HUDEP-2 (cell line): ENCODE measurements at regions not wholly inside any gene's neighbourhood (a gene's known extent, or its start where the extent isn't known, plus 50 kb on each side); places are given as distances from the start of the nearest gene placed in this dataset.
"Not testable (repeated sequence)": the region's sequence is repeated elsewhere in the genome, so short reads cannot be mapped to it uniquely, and the experiment has no call there.

Experiments
- DNase-seq, 76 experiments: peaks; one replicate each; lab custom pipeline; 2025; ENCODE audit not compliant: unreplicated experiment in 76 of 76; lab: John Stamatoyannopoulos, UW

DNA sequence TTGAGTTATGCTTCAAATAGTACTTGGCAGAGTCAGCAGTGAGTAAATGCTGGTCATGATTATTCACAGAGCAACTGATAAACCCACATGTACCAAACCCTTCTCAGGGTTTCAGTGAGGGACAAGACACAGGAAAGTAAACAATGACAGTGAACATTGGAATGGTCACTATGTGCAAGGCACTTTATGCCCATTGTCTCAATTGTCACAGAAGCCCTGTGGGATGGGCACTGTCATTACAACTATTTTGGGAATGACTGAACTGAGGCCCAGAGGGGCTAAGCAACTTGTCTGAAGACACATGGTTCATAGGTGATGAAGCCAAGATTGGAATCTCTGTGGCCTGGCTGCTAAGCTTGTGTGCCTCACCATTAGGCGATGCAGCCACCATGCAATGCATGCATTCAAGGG lies 238.5 kb downstream of the RBM19 start:
- no peak for DNase-seq

DNA sequence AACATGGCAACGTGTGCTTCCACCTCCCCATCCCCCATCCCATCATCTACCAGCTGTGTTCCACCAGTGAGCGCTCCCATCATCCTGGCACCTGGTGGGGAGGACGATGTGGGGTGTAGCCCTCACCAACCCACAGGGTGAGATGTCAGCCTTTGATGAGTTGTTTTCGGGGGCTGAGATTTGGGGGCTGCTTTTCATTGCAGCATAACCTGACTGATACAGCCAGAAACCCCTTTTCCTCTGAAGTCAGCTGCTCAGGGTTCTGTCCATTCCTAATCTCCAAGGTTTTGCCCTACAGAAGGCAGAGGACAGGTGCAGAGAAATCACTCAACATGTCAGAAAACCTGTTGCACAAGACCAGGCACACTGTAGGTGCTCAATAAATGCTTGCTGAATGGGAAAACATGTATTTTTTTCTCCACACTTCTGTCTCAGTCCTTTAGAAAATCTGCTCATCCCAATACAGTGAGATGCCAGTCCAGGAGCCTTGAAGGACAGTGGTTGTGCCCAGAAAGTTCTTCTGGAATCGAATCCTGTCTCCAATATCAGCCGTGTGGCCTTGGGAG lies 239.8 kb downstream of the RBM19 start:
- DNase-seq, result no peak

DNA sequence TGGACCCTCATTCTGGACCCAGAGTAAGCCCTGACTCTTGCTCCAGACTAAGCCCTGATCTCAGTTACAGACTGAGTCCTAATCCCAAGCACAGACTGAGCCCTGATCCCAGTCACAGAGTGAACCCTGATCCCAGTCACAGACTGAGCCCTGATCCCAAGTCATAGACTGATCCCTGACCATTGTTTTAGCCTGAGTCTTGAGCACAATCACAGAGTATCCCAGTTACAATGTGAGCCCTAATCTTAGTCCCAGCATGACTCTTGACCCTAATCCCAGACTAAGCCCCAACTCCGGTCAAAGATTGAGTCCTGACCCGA lies 240.6 kb downstream of the RBM19 start:
- DNase-seq, result no peak

DNA sequence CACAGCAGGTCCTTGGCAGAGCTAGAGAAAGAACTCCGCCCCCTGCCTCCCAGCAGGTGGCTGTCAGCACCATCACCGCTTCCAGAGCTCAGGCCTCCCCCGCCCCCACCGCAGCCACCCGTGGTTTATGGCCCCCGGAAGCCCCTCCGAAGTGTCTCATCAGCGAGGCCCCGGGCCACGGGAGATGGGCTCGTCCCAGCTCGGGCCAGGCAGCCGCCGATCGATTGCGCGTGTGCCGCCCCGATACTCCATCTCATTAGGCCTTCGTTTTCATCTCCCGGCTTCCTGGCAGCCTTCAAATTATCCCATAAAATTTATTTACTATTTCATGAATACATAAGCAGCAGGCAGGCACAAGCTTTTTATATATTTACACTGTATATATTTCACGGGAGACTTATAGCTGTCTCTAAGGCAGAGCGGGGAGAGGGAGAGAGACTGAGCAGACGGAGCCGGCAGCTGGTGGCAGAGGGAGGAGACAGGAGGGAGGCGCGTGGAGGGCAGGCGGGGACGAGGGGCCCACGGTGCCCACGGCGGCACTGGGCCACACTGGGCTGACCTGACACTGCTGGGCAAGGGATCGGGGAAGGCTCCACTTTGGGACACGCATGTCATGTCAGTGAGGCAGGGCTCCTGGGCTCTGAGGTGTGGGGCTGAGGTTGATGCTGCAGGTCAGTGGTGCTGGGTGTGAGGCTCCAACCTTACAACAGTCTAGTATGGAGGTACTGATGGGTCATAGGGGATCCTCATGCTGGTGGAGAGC lies 241.2 kb downstream of the RBM19 start:
- no peak for DNase-seq

DNA sequence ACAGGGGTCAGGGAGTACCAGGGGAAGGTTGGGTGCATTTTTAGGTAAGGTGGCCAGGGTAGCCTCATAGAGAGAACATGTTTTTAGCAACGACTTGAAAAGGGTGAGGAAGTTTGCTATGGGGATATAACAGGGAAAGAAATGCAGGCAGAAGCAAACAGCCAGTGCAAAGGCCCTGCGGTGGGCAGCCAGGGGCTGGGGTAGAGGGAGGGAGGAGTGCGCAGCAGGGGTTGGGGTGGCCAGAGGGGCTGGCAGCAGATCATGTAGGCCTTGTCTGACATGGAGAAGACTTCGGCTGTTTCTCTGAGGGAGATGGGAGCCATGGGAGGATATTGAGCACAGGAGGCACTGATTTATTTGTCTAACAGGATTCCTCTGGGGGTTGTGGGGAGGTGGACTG lies 242.5 kb downstream of the RBM19 start:
- no peak for DNase-seq

DNA sequence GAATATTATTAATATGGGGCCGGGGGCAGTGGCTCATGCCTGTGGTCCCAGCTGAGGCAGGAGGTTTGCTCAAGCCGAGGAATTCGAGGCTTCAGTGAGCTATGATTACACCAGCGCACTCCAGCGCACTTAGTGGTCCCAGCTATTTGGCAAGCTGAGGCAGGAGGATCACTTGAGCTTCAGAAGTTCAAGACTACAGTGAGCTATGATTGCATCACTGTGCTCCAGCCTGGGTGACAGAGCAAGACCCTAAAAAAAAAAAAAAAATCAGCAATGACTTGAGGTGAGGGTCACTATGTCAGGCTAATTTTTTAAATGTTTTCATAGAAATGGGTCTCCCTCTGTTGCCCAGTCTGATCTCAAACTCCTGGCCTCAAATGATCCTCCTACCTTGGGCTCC lies 243.4 kb downstream of the RBM19 start:
- DNase-seq, result no peak

GRCh38 chr12:113720629-113721028 lies 245.5 kb downstream of the RBM19 start:
- no peak for DNase-seq

GRCh38 chr12:113719911-113720591 lies 246.1 kb downstream of the RBM19 start:
- no peak for DNase-seq

- DNase-seq, result no peak
Observed at GRCh38 chr12:113713156-113713555, 241.5 kb upstream of the LHX5 start.

DNA sequence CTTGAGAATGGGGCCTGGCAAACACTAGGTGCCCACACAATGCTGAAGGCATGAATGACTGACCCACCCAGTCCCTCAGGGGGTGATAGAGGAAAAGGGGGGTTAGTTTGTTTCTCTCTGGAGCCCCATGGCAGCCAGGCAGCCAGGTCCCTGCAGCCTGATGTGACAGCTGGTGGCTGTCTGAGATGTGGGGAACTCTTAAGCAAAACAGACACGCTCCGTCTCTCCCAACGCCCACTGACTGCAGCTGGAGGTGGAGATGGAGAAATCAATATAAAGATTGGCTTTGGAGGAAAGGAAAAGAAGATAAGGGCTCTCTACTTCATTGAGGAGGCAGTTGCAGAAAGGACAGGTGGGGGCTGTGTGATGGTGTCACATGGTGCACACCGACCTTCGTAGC lies 240.8 kb upstream of the LHX5 start:
- DNase-seq, result no peak

GRCh38 chr12:113710216-113710615 lies 238.5 kb upstream of the LHX5 start:
- DNase-seq, result no peak

- DNase-seq, result no peak
Observed at GRCh38 chr12:113709456-113709855, 237.8 kb upstream of the LHX5 start.

DNA sequence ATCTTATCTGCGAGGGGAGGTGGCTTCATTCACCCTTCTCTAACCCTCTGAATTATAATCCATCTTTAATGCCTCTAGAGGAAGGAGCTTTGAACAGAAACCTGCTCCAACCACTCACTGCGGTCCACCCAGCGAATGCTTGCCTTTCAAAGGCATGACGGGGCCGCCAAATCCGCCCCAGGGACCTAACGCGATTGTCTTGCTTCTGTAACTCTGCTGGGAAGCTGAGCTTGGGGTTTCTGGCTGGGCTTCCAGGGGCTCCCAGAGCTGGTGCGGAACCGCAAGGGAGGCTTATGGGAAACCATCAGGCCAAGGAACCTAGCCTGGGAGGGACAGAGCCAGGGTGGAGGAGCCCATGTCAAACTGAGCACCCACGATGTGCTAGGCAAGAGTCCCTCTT lies 231.2 kb upstream of the LHX5 start:
- DNase-seq, result no peak

DNA sequence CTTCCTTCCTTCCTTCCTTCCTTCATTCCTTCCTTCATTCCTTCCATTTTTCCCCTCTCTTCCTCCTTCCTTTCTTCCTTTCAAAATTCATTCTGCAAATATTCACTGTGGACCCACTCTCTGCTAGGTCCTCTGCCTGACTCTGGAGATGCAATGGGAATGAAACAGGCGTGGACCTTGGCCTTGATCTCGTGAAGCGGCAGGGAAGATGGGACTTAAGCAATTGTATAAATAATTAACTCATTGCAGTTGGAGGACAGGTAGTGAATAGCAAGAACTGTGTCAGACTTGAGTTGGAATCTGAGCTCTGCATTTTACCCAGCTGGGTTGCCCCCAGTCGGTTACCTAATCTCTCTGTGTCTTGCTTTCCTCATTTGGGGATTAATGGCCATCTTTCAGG lies 230.6 kb upstream of the LHX5 start:
- DNase-seq, result no peak

DNA sequence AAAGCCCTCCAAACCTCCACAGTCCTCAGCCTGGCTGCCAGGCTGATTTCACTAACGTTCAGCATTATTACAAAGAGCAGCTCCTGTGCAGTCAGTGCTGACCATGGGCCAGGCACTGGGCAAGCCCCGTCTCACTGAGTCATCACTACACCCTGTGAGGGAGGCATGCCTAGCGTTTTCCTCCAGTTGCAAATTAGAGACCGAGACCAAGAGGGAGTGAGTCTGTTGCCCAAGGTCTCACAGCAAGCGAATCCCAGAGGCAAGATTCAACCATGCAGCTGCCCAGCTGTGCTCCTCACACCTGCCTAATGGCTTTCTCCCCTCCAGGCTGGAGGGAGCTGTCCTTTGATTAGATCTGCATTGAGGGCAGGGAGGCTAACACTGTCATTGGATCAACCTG lies 229.3 kb upstream of the LHX5 start:
- no peak for DNase-seq

DNA sequence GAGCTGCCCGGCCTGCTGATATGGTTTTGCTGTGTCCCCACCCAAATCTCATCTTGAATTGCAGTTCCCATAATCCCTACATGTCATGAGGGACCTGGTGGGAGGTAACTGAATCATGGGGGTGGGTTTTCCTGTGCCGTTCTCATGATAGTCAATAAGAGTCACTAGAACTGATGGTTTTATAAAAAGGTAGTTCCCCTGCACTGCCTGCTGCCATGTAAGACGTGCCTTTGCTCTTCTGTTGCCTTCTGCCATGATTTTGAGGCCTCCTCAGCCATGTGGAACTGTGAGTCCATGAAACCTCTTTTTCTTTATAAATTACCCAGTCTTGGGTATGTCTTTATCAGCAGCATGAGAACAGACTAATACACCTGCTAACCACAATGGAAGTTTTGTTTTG lies 228.3 kb upstream of the LHX5 start:
- not testable (repeated sequence) for DNase-seq

DNA sequence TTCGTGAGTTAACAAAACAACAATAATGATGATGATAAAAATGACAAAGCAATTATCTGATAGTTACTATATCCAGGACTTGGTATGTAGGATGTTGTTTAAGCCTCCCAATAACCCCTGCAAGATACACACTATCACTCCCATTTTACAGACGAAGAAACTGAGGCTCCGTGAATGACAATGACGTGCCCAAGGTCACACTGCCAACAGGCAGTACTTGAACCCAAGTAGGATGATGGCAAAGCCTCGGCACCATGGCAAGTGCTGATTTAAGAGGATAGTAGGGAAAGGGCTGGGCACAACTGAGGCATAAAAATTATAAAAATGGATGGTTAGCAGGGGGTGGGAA lies 226.8 kb upstream of the LHX5 start:
- DNase-seq, result no peak

- DNase-seq, result no peak
Observed at GRCh38 chr12:113697651-113698509, 226.2 kb upstream of the LHX5 start.

DNA sequence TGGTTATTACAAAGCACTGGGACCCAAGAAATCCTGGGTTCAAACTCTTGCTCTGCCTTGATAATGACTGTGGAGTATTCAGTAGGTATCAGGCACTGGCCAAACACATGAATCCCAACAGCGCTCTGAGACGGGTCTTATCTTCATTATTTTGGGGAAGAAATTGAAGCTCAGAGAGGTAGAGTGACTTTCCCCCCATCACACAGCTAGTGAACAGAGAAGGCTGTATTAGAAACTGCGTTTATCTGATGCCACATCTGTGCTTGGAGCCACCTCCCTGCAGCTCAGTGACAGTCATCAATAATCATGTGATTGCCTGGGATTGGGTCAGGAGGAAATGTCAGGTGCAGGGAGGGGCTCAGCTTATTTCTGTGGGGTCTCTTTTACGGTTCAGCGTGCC lies 225.4 kb upstream of the LHX5 start:
- no peak for DNase-seq

DNA sequence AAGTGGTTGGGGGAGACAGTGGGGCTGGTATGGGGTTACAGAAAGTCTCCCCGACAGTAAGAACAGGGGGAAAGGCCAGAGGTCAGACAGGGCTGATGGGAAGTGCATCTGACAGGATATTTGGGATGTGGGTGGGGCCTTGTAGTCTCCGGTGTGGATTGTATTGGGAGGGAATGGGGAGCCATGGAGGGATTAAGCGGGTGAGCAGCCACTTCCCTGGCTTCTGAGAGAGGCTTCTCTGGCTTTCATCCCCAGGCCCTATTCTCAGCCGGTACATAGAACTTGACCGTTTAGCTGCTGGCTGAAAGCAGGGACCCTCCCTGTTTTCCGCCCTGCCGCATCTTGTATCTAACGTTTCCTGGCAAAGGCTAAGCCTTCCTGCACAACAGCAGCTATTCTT lies 222.0 kb upstream of the LHX5 start:
- DNase-seq, result no peak

DNA sequence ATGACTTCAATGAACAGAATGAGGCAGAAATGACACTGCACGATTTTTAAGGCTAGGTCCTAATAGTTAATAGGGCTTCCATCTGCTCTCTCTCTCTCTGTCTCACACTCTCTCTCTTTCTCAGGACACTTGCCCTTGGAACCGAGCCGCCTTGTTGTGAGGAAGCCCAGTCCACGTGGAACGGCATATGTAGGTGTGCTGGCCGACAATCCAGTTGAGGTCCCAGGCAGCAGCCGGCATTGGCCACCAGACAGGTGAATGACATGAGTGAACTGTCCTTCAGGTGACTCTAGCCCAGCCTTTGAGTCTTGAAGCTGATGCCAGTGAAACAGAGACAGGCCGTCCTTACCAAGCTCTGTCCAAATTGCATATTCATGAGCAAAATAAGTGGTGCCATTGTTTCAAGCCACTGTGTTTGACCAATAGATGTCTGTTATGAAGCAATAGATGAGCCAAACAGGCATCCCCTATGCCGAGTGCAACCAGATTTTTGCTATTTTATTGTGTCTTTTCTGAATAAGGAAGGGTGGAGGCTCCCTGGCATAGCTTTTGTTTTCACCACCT lies 217.5 kb upstream of the LHX5 start:
- no peak for DNase-seq
